GM19397 (cell line): ENCODE measurements at regions not wholly inside any gene's neighbourhood (a gene's known extent, or its start where the extent isn't known, plus 50 kb on each side); places are given as distances from the start of the nearest gene placed in this dataset.

ENCODE experiments used
- ATAC-seq: cut with Tn5 transposase; IDR thresholded peaks from one replicate; pipeline ENCODE4 v1.9.1; 2021; ENCODE audit warnings: mild to moderate bottlenecking, moderate library complexity; ENCODE audit not compliant: unreplicated experiment

DNA sequence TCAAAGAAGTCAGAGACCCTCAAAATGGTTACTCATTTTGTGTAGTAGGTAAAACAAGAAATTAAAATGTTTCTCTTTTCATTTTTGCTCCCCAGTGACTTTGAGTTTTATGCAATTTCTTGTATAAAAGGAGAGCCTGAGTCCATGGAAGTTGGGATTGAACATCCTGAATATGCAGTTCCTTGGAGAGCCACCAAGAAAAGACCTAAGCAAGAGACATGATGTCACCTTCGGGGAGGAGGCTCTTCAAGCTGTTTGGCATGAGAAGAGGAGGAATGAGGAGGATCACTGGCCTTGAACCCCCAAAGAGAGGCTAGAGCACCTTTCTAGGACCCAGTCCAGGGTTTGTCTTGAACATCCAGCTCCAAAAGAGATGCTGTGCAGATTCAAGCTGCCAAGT lies 62.3 kb upstream of the CALM2 start:
- ATAC-seq: no peak

DNA sequence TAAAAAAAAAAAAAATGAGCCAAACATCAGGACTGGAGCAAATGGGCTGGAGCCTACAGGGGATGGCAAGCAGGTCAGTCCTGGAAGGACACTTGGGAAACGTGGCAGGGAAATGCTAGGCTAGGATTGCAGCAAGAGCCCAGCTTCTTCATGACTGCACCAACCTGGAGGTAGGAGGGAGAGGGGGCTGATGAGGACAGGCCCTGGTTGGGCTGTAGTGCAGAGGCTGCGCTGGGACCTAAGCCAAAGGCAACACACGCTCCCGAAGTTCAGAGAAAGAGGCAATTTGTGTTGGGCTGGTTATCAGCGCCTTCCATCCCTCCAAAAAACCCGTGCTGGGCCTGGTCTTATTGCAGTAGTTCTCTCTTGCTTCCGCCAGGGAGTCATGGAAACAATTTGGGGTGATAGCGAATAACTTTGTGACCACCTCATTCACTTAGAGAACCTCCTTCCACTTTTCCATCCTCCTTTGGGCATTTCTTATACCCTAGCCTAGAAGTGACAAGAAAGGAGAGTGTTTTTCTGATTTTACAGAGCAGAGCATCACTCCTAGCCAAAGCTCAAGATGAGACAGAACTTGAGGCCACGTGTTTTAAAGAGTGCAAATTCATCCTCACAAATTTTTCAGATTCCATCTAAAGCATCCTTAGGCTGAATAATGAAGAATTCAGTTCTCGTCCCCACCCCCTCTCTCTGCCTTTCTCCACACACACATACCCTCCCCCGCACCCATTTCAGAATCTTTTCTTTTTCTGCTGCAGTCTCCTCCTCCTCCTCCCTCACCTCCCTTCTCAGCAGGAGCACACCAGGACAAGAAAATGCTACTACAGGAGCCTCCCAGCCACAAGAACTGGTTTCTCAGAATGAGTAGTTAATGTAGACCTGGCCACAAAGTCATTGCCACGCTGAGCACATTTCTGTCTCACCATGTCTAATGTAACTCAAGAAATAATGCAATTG lies 61.3 kb upstream of the CALM2 start:
- no peak for ATAC-seq

DNA sequence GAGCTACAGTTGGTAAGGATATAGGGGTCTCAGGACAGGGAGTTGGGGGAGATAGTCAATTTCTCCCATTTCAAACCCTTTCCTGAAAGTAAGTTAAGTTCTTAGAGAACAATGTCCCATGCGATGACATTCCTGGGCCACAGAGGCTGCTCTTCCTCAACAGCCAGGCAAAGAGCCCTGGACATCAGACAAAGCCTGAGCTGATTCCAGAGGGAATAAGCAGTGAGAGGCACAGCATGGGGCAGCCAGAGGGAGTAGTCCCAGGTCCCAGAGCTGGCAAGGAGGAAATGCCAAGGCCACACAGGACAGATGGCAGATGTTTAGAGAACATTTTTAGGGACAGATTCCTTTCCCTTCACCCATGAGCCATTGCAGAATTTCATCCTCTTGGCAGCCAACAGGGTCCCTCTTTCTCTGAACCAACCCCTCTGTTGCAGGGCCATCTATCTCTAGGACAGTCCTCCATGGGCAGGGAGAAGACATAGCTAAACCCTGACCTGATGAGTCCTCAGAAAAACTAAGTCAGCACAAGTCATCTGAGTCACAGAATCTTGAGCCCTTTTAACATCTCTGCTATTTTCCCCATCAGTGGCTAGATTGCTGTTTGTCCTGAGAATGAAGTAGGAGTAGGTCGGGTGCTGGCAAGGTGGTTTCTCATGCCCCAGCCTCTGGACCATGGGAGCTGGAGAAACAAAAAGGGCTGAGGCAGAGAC lies 60.3 kb upstream of the CALM2 start:
- no peak for ATAC-seq

DNA sequence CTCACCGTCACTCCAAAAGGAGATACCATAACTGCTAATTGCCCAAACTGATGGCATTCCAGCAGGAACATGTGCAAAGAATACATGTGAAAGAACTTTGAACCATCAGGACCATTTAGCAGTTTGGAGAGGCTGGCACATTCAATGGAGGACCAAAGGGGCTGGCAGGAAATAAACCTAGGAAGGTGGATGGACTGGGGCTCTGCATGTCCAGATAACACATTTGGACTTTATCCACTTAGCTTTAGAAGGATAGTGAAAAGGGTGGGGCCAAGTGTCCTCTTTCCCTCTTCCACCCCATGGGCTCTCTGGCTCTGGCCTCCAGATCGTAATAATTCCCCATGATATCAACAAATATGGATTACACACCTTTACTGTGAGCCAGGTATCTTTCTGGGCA lies 58.8 kb upstream of the CALM2 start:
- ATAC-seq: no peak

DNA sequence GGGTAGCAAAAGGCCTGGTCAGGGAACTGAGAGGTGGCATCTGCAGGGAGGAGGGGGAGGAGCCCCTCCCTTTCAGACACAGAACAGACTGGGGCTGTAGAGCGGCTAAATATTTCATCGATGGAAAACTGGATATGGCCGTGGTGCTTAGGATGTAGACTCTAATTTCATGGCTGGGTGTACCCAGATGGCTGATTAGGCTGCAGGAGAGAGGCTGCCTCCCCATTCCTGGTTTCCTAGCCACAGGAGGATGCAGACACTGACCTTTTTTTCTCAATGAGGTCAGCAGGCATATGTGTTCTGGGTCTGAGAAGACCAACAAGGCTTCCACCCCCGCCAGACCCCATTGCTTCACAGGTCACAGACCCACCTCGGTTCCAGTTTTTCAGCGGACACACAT lies 58.1 kb upstream of the CALM2 start:
- ATAC-seq: no peak

DNA sequence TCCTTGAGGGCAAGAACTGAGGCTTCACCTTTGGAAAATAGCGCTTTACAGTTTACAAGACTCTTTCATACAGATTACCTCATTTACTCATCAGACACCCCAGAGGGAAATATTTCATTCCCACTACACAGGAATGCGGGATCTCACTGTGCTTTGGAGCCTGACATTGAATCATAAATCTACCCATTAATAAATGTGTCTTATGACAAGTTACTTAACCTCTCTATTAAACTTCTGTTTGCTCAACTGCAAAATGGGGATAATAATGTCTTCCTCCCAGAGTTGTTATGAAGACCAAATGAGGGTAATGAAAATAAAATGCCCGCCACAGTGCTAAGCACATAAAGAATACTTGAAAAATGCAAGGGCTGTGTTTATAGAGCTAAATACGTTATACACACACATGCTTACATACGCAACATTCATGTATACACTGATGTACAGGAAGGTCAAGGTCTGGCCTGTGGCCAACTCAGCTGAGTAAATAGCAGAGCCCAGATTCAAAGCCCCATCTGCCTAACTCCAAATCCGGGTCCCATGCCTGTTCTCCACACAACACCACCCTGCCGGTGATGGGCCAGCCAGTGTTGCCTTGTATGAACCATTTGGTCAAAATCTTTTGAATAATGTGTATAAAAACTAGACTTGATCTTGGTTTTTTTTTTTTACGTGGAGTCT lies 56.6 kb upstream of the CALM2 start:
- ATAC-seq: no peak

DNA sequence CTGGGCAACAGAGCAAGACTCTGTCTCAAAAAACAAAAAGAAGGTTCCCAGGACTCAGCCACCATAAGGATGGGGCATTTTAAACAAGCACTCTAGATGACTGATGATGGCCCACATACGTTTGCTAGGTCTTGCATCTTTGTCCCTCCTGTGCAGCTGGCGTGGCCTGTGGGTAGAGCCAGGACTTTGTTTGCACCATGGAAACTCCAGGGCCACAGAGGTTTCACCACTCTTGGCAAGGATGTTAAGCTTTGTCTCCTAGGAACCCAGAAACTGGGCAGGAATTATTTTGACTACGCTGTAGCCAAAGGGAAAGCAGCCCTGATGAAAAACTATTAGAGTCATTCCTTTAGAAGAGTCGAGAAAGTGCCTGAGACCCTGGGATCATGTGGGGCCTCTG lies 54.1 kb upstream of the CALM2 start:
- ATAC-seq: no peak

DNA sequence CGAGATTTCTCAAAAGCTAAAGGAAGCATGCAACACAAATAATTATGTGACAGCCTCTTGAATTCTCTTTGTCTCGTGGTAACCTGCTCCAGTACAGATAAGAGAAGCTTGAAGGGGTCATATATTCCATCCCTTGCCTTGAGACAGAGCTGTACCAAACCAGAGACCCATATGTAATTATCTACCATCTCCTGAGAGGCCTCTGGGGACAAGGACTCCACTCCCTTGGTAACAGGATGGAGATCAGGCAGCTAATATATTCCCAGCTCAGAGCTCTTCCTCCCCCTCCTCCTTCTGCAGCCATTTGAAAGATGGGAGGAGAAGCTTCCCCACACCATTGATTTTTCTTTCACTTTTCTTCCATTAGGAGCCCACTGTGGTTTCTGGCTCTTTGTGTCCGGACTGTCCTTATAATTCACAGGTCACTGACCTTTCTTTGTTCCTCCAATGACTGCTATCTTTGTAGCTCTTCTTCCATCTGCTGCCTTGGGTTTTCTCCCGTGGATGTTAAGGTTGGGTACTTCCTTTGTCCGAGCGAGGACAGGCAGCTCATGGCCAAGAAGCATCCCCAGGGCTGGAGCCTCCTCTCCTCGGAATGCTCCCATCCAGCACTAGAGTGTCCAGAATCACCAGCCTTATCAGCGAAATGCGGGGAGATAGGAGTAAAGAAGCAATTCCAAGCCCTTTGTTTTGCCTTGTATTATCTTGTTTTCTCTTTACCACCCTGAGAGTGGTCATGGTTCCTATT lies 51.4 kb upstream of the CALM2 start:
- no peak for ATAC-seq

DNA sequence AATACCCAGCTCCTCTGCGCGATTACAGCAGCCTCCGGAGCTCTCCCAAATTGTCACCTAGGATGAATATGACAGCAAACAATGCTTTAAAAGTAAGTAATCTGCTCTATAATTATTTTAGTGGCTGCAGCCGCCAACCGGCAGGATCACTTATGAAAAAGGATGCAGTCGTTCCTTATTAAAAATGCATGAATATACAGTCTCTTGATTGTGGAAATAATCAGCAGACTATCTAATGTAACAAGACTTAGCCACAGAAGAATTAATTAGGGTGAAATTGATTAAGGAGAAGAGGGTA lies 50.6 kb upstream of the CALM2 start:
- ATAC-seq: no peak

DNA sequence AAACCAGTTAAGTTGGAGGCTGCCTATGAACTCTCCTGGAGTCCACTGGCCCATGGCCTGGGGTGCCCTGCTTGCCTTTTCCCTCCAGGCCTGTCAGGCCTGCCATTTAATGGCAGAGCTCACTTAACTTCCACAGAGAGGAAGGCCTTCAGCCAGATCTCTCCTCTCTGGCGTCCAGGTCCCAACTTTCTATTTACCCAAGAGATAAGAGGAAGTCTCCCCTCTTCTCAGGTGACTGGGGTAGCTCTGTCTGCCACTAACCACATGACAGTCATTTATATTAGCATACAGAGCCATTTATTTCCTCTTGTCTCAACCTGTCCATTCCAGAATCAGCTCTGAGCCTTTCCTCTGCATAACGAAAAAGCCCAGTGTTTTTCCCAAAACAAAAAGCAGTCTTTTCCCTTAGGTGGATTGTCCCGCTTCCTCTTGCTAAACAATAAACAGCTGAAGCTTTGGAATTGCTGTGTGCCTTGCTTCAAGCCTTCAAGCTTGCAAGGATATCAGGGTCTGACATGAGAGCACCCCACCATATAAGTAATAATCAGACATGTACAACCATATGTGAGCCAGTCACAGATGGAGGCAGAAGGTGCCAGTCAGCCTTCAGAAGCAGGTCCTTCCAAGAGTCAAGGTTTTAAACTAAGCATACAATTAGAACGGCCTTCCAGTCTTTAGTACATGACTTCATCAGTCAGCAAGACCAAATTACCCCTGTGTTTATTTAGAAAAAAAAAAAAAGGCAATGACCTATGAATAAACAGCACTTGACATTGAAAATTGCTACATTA lies 50.0 kb upstream of the CALM2 start:
- ATAC-seq: no peak
